ENCODE measurements at regions not wholly inside any gene's neighbourhood (a gene's known extent, or its start where the extent isn't known, plus 50 kb on each side); places are given as distances from the start of the nearest gene placed in this dataset.

DNA sequence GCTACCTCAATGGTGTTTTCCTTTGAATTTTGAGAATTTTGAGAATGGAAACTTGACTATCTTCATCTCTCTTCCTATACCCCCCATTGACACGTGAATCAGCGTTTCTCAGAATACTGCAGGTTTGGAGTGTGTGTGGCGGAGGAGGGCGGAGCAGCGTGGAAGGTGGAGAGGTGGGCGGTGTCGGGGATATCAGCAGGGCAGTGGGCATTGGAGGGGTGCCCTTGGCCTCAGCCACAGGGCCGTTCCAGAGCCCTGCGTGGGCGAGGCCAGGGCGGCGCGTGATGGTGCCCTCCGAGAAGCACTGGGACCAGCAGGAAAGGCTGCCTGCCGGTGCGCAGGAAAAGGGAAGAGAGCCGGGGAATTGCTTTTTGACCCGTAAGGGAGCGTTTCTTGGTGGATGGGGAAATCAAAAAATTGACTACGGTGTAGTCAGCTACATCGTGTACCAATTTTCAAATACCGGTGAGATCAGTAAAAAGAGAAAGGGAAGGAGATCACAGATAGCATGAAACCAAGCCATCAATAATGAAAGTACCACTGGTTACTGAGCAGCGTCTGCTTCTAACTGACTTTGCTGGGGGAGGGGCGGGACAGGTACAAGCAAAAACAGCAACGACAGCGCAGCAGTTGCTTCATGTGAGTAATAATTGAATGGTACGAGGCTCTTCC is 82.7 kb upstream of the DUSP22 start (continued):
- TF ChIP-seq, protein P1, sequence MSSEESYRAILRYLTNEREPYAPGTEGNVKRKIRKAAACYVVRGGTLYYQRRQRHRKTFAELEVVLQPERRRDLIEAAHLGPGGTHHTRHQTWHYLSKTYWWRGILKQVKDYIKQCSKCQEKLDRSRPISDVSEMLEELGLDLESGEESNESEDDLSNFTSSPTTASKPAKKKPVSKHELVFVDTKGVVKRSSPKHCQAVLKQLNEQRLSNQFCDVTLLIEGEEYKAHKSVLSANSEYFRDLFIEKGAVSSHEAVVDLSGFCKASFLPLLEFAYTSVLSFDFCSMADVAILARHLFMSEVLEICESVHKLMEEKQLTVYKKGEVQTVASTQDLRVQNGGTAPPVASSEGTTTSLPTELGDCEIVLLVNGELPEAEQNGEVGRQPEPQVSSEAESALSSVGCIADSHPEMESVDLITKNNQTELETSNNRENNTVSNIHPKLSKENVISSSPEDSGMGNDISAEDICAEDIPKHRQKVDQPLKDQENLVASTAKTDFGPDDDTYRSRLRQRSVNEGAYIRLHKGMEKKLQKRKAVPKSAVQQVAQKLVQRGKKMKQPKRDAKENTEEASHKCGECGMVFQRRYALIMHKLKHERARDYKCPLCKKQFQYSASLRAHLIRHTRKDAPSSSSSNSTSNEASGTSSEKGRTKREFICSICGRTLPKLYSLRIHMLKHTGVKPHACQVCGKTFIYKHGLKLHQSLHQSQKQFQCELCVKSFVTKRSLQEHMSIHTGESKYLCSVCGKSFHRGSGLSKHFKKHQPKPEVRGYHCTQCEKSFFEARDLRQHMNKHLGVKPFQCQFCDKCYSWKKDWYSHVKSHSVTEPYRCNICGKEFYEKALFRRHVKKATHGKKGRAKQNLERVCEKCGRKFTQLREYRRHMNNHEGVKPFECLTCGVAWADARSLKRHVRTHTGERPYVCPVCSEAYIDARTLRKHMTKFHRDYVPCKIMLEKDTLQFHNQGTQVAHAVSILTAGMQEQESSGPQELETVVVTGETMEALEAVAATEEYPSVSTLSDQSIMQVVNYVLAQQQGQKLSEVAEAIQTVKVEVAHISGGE (CRISPR knock-in tag; IDR thresholded peaks at IDR 0.05): no peak
- TF ChIP-seq, protein P2, sequence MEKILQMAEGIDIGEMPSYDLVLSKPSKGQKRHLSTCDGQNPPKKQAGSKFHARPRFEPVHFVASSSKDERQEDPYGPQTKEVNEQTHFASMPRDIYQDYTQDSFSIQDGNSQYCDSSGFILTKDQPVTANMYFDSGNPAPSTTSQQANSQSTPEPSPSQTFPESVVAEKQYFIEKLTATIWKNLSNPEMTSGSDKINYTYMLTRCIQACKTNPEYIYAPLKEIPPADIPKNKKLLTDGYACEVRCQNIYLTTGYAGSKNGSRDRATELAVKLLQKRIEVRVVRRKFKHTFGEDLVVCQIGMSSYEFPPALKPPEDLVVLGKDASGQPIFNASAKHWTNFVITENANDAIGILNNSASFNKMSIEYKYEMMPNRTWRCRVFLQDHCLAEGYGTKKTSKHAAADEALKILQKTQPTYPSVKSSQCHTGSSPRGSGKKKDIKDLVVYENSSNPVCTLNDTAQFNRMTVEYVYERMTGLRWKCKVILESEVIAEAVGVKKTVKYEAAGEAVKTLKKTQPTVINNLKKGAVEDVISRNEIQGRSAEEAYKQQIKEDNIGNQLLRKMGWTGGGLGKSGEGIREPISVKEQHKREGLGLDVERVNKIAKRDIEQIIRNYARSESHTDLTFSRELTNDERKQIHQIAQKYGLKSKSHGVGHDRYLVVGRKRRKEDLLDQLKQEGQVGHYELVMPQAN (conservative IDR thresholded peaks at IDR 0.05): no peak
- TF ChIP-seq MEF2B (IDR thresholded peaks at IDR 0.05; ENCODE audit: partially characterized antibody, poor library complexity, severe bottlenecking) (no peak), RUNX3 (IDR thresholded peaks at IDR 0.05; ENCODE audit: low read length) (peak; percentile 84), POLR2AphosphoS2 (IDR thresholded peaks at IDR 0.05; ENCODE audit: low read depth, low read length) (no peak), ATF7 (IDR thresholded peaks at IDR 0.05; ENCODE audit: low read depth) (peak; percentile 58), RB1 (IDR thresholded peaks at IDR 0.05; ENCODE audit: borderline replicate concordance) (no peak), EED (IDR thresholded peaks at IDR 0.05; ENCODE audit: low read depth) (peak; percentile 81; the same call in 1 of the 2 replicates), PAX8 (IDR thresholded peaks at IDR 0.05) (no peak), NR2C2 (IDR thresholded peaks at IDR 0.05; ENCODE audit: borderline replicate concordance, control insufficient read depth, insufficient read length, low read depth) (no peak), IKZF1 (conservative IDR thresholded peaks at IDR 0.05) (peak; percentile 67), HCFC1 (IDR thresholded peaks at IDR 0.05; ENCODE audit: low read length) (no peak), ZNF217 (IDR thresholded peaks at IDR 0.05) (peak; percentile 95), CHD4 (IDR thresholded peaks at IDR 0.05) (no peak), RELA (IDR thresholded peaks at IDR 0.05; ENCODE audit: borderline replicate concordance, partially characterized antibody) (no peak), HDAC2 (IDR thresholded peaks at IDR 0.05) (no peak), RAD51 (IDR thresholded peaks at IDR 0.05) (no peak)
- TF ChIP-seq, protein P3, sequence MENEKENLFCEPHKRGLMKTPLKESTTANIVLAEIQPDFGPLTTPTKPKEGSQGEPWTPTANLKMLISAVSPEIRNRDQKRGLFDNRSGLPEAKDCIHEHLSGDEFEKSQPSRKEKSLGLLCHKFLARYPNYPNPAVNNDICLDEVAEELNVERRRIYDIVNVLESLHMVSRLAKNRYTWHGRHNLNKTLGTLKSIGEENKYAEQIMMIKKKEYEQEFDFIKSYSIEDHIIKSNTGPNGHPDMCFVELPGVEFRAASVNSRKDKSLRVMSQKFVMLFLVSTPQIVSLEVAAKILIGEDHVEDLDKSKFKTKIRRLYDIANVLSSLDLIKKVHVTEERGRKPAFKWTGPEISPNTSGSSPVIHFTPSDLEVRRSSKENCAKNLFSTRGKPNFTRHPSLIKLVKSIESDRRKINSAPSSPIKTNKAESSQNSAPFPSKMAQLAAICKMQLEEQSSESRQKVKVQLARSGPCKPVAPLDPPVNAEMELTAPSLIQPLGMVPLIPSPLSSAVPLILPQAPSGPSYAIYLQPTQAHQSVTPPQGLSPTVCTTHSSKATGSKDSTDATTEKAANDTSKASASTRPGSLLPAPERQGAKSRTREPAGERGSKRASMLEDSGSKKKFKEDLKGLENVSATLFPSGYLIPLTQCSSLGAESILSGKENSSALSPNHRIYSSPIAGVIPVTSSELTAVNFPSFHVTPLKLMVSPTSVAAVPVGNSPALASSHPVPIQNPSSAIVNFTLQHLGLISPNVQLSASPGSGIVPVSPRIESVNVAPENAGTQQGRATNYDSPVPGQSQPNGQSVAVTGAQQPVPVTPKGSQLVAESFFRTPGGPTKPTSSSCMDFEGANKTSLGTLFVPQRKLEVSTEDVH (IDR thresholded peaks at IDR 0.05; ENCODE audit: low read depth, partially characterized antibody): no peak
- TF ChIP-seq, protein P4, sequence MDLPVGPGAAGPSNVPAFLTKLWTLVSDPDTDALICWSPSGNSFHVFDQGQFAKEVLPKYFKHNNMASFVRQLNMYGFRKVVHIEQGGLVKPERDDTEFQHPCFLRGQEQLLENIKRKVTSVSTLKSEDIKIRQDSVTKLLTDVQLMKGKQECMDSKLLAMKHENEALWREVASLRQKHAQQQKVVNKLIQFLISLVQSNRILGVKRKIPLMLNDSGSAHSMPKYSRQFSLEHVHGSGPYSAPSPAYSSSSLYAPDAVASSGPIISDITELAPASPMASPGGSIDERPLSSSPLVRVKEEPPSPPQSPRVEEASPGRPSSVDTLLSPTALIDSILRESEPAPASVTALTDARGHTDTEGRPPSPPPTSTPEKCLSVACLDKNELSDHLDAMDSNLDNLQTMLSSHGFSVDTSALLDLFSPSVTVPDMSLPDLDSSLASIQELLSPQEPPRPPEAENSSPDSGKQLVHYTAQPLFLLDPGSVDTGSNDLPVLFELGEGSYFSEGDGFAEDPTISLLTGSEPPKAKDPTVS (IDR thresholded peaks at IDR 0.05; ENCODE audit: low read depth, low read length): no peak
- TF ChIP-seq, protein P5, sequence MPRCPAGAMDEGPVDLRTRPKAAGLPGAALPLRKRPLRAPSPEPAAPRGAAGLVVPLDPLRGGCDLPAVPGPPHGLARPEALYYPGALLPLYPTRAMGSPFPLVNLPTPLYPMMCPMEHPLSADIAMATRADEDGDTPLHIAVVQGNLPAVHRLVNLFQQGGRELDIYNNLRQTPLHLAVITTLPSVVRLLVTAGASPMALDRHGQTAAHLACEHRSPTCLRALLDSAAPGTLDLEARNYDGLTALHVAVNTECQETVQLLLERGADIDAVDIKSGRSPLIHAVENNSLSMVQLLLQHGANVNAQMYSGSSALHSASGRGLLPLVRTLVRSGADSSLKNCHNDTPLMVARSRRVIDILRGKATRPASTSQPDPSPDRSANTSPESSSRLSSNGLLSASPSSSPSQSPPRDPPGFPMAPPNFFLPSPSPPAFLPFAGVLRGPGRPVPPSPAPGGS (IDR thresholded peaks at IDR 0.05; ENCODE audit: borderline replicate concordance, insufficient read depth, low read depth, low read length, poor library complexity, severe bottlenecking): no peak
